Pancreas (tissue), 10 donors: ENCODE measurements at regions not wholly inside any gene's neighbourhood (a gene's known extent, or its start where the extent isn't known, plus 50 kb on each side); places are given as distances from the start of the nearest gene placed in this dataset.

Experiments used
- ATAC-seq, 4 donors: fragments of 200-7000 bp; cut with Tn5 transposase; one replicate each; pipeline versions ENCODE4 v1.8.0 to v1.9.1; 2020; ENCODE audit warnings: mild to moderate bottlenecking in 4 of 4, moderate library complexity in 4 of 4
- DNase-seq, 6 donors: peaks; one replicate each; pipeline ENCODE4 v3.0.0-alpha.2; 2020
- FAIRE-seq: peaks from 2 replicates; lab custom pipeline; 2012; peaks lifted over from hg19 to GRCh38; lab: Jason Lieb, UNC
- H3K27ac ChIP-seq, 4 donors: fragments of 200-600 bp; sonication (generic); 1 replicate in 3 of 4; 2 replicates in 1 of 4; pipeline versions ENCODE4 v1.5.0 to v1.8.0; 2020
- H3K27me3 ChIP-seq, 4 donors: fragments of 200-600 bp; one replicate each; pipeline ENCODE4 v1.8.0; 2021
- H3K36me3 ChIP-seq, 3 donors: fragments of 200-600 bp; sonication (generic) in 1 of 3; one replicate each; pipeline versions ENCODE4 v1.5.0 to v1.8.0; 2020 to 2021
- H3K4me1 ChIP-seq, 3 donors: fragments of 200-600 bp; one replicate each; pipeline ENCODE4 v1.8.0; 2021
- H3K4me3 ChIP-seq, 4 donors: fragments of 200-600 bp; sonication (generic) in 2 of 4; one replicate each; pipeline versions ENCODE4 v1.5.0 to v1.8.0; 2020 to 2021
- H3K9me3 ChIP-seq, 4 donors: fragments of 200-600 bp; one replicate each; pipeline ENCODE4 v1.8.0; 2021
- CTCF ChIP-seq, 4 donors: fragments of 200-600 bp; sonication (generic) in 3 of 4; IDR thresholded peaks; one replicate each; pipeline versions ENCODE4 v1.5.0 to v1.8.0; 2021; ENCODE audit warnings: antibody characterized with exemption in 4 of 4
- WGBS, 2 donors: extraction: QIAGEN DNeasy Blood & Tissue Kit; methylation state at CpG; one replicate each; pipeline ENCODE4 v1.1.7; 2013; 5-methylcytosine and 5-hydroxymethylcytosine counted together
- intact Hi-C, 3 donors: fragments of 100-400 bp; cut with DNase I; formaldehyde crosslinking; loops; one replicate each; pipeline versions ENCODE4 v1.11.1 to v1.14.2; 2022
- donor health status: healthy with polysubstance abuse.
- donor health status: DM: no; HTN: no; CAD: no; lungs with moderate emphysema.
- donor health status: DM: no; HTN: no; CAD: no.
- donor health status: control.
- donor health status: control.
- donor health status: Bipolar disorder and iron deficiency.
- donor health status: DM: yes; HTN: yes; CAD: no.
- donor health status: DM: no; HTN: no; CAD: no.
- donor health status: DM: no; HTN: no; CAD: no.
- donor health status: DM: yes; HTN: yes; CAD: no.

GRCh38 chr7:41491883-41492471 lies 210.9 kb downstream of the INHBA start:
- no peak for TF ChIP-seq CTCF (IDR thresholded peaks at IDR 0.05)
- FAIRE-seq (no peak), DNase-seq (no peak), ATAC-seq (no peak)
- Histone ChIP-seq H3K4me1 (no peaks in the 10 kb centered on the region), H3K36me3 (no peaks in the 10 kb centered on the region), H3K27me3 (no peaks in the 10 kb centered on the region), H3K27ac (no peak overlapping the region), H3K4me3 (no peak overlapping the region), H3K9me3 (no peaks in the 10 kb centered on the region)
- 62 to 67% methylated on average over 3 of the region's 3 CpGs for WGBS, 2 donors
- intact Hi-C loops: no loop called here

- no peaks in the 10 kb centered on the region for H3K4me1 ChIP-seq
- intact Hi-C loops: no loop called here
- no peaks in the 10 kb centered on the region for H3K27me3 ChIP-seq
- ATAC-seq: no peak
- H3K4me3 ChIP-seq: no peak overlapping the region
- TF ChIP-seq CTCF (IDR thresholded peaks at IDR 0.05): no peak
- no peaks in the 10 kb centered on the region for H3K9me3 ChIP-seq
- H3K36me3 ChIP-seq: no peaks in the 10 kb centered on the region
- WGBS, 2 donors: 52 to 61% methylated on average over 5 of the region's 5 CpGs
- H3K27ac ChIP-seq: no peak overlapping the region
- no peak for FAIRE-seq
- no peak for DNase-seq
Observed at GRCh38 chr7:41491308-41491707, 211.6 kb downstream of the INHBA start.

GRCh38 chr7:41489885-41490284 lies 213.0 kb downstream of the INHBA start:
- Histone ChIP-seq H3K27me3 (no peaks in the 10 kb centered on the region), H3K36me3 (no peaks in the 10 kb centered on the region), H3K9me3 (no peaks in the 10 kb centered on the region), H3K27ac (no peak overlapping the region), H3K4me1 (no peaks in the 10 kb centered on the region), H3K4me3 (no peak overlapping the region)
- ATAC-seq (no peak), FAIRE-seq (no peak), DNase-seq (no peak)
- intact Hi-C loops: no loop called here
- 73 to 82% methylated on average over 2 of the region's 2 CpGs for WGBS, 2 donors
- TF ChIP-seq CTCF (IDR thresholded peaks at IDR 0.05): no peak

- Histone ChIP-seq H3K36me3 (no peaks in the 10 kb centered on the region), H3K27me3 (no peaks in the 10 kb centered on the region), H3K4me1 (no peaks in the 10 kb centered on the region), H3K4me3 (no peak overlapping the region), H3K9me3 (no peaks in the 10 kb centered on the region), H3K27ac (no peak overlapping the region)
- no peak for DNase-seq
- TF ChIP-seq CTCF (IDR thresholded peaks at IDR 0.05): no peak
- WGBS, 2 donors: 50 to 62% methylated on average over 7 of the region's 7 CpGs
- intact Hi-C loops: no loop called here
- FAIRE-seq: no peak
- ATAC-seq: no peak
Observed at GRCh38 chr7:41487229-41487940, 215.5 kb downstream of the INHBA start.

- Histone ChIP-seq H3K4me3 (no peak overlapping the region), H3K27ac (no peak overlapping the region), H3K9me3 (no peaks in the 10 kb centered on the region), H3K27me3 (no peaks in the 10 kb centered on the region), H3K36me3 (no peaks in the 10 kb centered on the region), H3K4me1 (no peaks in the 10 kb centered on the region)
- no peak for DNase-seq
- intact Hi-C loops: no loop called here
- no peak for FAIRE-seq
- no peak for ATAC-seq
- TF ChIP-seq CTCF (IDR thresholded peaks at IDR 0.05): no peak
Observed at GRCh38 chr7:41481353-41481752, 221.5 kb downstream of the INHBA start.
